ENCODE measurements at regions not wholly inside any gene's neighbourhood (a gene's known extent, or its start where the extent isn't known, plus 50 kb on each side); places are given as distances from the start of the nearest gene placed in this dataset.

DNA sequence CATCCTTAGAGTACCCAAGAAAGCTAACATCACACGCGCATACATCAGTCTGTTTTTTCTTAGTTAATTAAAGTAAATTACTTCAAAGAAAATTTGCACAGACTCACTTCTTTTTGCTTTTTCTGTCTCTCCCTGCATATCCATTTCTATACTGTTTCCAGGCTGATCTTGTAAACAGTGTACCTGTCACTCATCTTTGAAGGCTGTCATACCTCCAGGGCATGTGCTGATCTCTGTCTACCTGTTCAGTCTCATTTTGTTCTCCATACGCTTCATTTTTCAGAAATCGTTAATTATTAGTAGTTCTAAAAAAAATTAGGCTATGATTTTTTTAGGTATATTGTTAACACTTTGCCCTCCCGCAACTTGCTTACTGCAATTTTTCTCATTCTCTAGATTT lies 313.9 kb upstream of the ROBO2 start:
- POLR2A ChIA-PET = no interaction called here
- H3K36me3 ChIP-seq (ENCODE audit: control insufficient read depth in 2 of 2, insufficient read depth in 1 of 2, low read length in 2 of 2) = no peaks in the 10 kb centered on the region

GRCh38 chr3:76728426-76728825 lies 311.5 kb upstream of the ROBO2 start:
- Histone ChIP-seq H3K27ac (ENCODE audit: extremely low read depth, low read depth, low read length) (no peak overlapping the region), H3K4me1 (ENCODE audit: control insufficient read depth, insufficient read depth, low read length) (no peaks in the 10 kb centered on the region), H3K36me3 (ENCODE audit: control insufficient read depth in 2 of 2, insufficient read depth in 1 of 2, low read length in 2 of 2) (no peaks in the 10 kb centered on the region), H3K4me3 (ENCODE audit: low read depth, low read length) (no peak overlapping the region), H3K9me3 (ENCODE audit: control insufficient read depth, insufficient read depth, low read depth, low read length) (no peaks in the 10 kb centered on the region)
- CTCF ChIA-PET = no interaction called here
- TF ChIP-seq SETDB1 (IDR thresholded peaks at IDR 0.05; ENCODE audit: insufficient read length, low read length) (no peak), ZNF792 (tag by site-specific recombination; IDR thresholded peaks at IDR 0.05) (no peak)
- TF ChIP-seq, protein P1, sequence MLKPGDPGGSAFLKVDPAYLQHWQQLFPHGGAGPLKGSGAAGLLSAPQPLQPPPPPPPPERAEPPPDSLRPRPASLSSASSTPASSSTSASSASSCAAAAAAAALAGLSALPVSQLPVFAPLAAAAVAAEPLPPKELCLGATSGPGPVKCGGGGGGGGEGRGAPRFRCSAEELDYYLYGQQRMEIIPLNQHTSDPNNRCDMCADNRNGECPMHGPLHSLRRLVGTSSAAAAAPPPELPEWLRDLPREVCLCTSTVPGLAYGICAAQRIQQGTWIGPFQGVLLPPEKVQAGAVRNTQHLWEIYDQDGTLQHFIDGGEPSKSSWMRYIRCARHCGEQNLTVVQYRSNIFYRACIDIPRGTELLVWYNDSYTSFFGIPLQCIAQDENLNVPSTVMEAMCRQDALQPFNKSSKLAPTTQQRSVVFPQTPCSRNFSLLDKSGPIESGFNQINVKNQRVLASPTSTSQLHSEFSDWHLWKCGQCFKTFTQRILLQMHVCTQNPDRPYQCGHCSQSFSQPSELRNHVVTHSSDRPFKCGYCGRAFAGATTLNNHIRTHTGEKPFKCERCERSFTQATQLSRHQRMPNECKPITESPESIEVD (tag by site-specific recombination; IDR thresholded peaks at IDR 0.05) = peak; percentile 87
- POLR2A ChIA-PET = no interaction called here

More for the DNA sequence above, 313.9 kb upstream of the ROBO2 start:
- no peaks in the 10 kb centered on the region for H3K9me3 ChIP-seq (ENCODE audit: control insufficient read depth, insufficient read depth, low read depth, low read length)
- no peak overlapping the region for H3K4me3 ChIP-seq (ENCODE audit: low read depth, low read length)
- CTCF ChIA-PET = no interaction called here
- TF ChIP-seq ZNF169 (tag by site-specific recombination; IDR thresholded peaks at IDR 0.05) (no peak), OVOL3 (tag by site-specific recombination; IDR thresholded peaks at IDR 0.05) (no peak), ZBTB48 (tag by site-specific recombination; IDR thresholded peaks at IDR 0.05) (no peak), CTCF (tag by site-specific recombination; IDR thresholded peaks at IDR 0.05) (no peak), IKZF3 (tag by site-specific recombination; IDR thresholded peaks at IDR 0.05) (no peak), ZNF366 (tag by site-specific recombination; conservative IDR thresholded peaks at IDR 0.05) (no peak), EGR2 (tag by site-specific recombination; IDR thresholded peaks at IDR 0.05; ENCODE audit: low read depth) (no peak)
- TF ChIP-seq, protein P2, sequence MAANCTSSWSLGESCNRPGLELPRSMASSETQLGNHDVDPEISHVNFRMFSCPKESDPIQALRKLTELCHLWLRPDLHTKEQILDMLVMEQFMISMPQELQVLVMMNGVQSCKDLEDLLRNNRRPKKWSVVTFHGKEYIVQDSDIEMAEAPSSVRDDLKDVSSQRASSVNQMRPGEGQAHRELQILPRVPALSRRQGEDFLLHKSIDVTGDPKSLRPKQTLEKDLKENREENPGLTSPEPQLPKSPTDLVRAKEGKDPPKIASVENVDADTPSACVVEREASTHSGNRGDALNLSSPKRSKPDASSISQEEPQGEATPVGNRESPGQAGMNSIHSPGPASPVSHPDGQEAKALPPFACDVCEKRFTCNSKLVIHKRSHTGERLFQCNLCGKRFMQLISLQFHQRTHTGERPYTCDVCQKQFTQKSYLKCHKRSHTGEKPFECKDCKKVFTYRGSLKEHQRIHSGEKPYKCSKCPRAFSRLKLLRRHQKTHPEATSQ (tag by site-specific recombination; IDR thresholded peaks at IDR 0.05) = no peak
- no peak overlapping the region for H3K27ac ChIP-seq (ENCODE audit: extremely low read depth, low read depth, low read length)
- H3K4me1 ChIP-seq (ENCODE audit: control insufficient read depth, insufficient read depth, low read length) = no peaks in the 10 kb centered on the region

- no peak overlapping the region for H3K4me3 ChIP-seq (ENCODE audit: low read depth, low read length)
These were observed 308.4 kb upstream of the ROBO2 start for GRCh38 chr3:76731471-76731870.

More at GRCh38 chr3:76731471-76731870, 308.4 kb upstream of the ROBO2 start:
- Histone ChIP-seq H3K27ac (ENCODE audit: extremely low read depth, low read depth, low read length) (no peak overlapping the region), H3K4me1 (ENCODE audit: control insufficient read depth, insufficient read depth, low read length) (no peaks in the 10 kb centered on the region), H3K9me3 (ENCODE audit: control insufficient read depth, insufficient read depth, low read depth, low read length) (no peaks in the 10 kb centered on the region), H3K36me3 (ENCODE audit: control insufficient read depth in 2 of 2, insufficient read depth in 1 of 2, low read length in 2 of 2) (no peaks in the 10 kb centered on the region)
- ChIA-PET CTCF (no interaction called here), POLR2A (no interaction called here)
- TF ChIP-seq ZNF274 (IDR thresholded peaks at IDR 0.05; ENCODE audit: low read length) (no peak), ZNF274 (tag by site-specific recombination; IDR thresholded peaks at IDR 0.05; ENCODE audit: borderline replicate concordance) (no peak), ZNF510 (tag by site-specific recombination; IDR thresholded peaks at IDR 0.05; ENCODE audit: insufficient replicate concordance) (no peak), ZNF585B (tag by site-specific recombination; IDR thresholded peaks at IDR 0.05) (no peak), GLI2 (tag by site-specific recombination; IDR thresholded peaks at IDR 0.05; ENCODE audit: borderline replicate concordance, low read depth) (no peak), YY1 (tag by site-specific recombination; IDR thresholded peaks at IDR 0.05) (no peak), ZNF747 (tag by site-specific recombination; IDR thresholded peaks at IDR 0.05) (no peak), ZNF571 (tag by site-specific recombination; IDR thresholded peaks at IDR 0.05) (no peak), REPIN1 (tag by site-specific recombination; IDR thresholded peaks at IDR 0.05; ENCODE audit: low read depth) (no peak), BCL11B (tag by site-specific recombination; IDR thresholded peaks at IDR 0.05; ENCODE audit: low read depth) (no peak), ZNF560 (tag by site-specific recombination; IDR thresholded peaks at IDR 0.05; ENCODE audit: borderline replicate concordance) (no peak), ZNF76 (tag by site-specific recombination; IDR thresholded peaks at IDR 0.05; ENCODE audit: borderline replicate concordance, low read depth) (no peak), KLF10 (tag by site-specific recombination; IDR thresholded peaks at IDR 0.05) (no peak)
- TF ChIP-seq, protein P3, sequence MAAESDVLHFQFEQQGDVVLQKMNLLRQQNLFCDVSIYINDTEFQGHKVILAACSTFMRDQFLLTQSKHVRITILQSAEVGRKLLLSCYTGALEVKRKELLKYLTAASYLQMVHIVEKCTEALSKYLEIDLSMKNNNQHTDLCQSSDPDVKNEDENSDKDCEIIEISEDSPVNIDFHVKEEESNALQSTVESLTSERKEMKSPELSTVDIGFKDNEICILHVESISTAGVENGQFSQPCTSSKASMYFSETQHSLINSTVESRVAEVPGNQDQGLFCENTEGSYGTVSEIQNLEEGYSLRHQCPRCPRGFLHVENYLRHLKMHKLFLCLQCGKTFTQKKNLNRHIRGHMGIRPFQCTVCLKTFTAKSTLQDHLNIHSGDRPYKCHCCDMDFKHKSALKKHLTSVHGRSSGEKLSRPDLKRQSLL (tag by site-specific recombination; IDR thresholded peaks at IDR 0.05) = no peak
